NCI-H774 (cell line): ENCODE measurements at regions not wholly inside any gene's neighbourhood (a gene's known extent, or its start where the extent isn't known, plus 50 kb on each side); places are given as distances from the start of the nearest gene placed in this dataset.

Experiments used
- DNase-seq: peaks from one replicate; lab custom pipeline; 2025; lab: John Stamatoyannopoulos, UW

- DNase-seq: no peak
Measured at GRCh38 chr9:88326936-88327335, 61.3 kb upstream of the SPIN1 start.

- DNase-seq: no peak
Measured at GRCh38 chr9:88326015-88326414, 62.2 kb upstream of the SPIN1 start.

- no peak for DNase-seq
Measured at GRCh38 chr9:88322906-88323566, 65.2 kb upstream of the SPIN1 start.

- DNase-seq: no peak
Measured at GRCh38 chr9:88321764-88322163, 66.5 kb upstream of the SPIN1 start.

GRCh38 chr9:88320748-88321415 lies 67.4 kb upstream of the SPIN1 start:
- DNase-seq: no peak

GRCh38 chr9:88319936-88320747 lies 68.1 kb upstream of the SPIN1 start:
- DNase-seq: no peak

- DNase-seq: no peak
Measured at GRCh38 chr9:88313364-88314220, 74.7 kb upstream of the SPIN1 start.

- no peak for DNase-seq
Measured at GRCh38 chr9:88312517-88313103, 75.6 kb upstream of the SPIN1 start.

GRCh38 chr9:88312045-88312444 lies 76.2 kb upstream of the SPIN1 start:
- DNase-seq: no peak

- DNase-seq: peak; percentile 6
Measured at GRCh38 chr9:88310310-88310980, 77.8 kb upstream of the SPIN1 start.

GRCh38 chr9:88308831-88309560 lies 79.2 kb upstream of the SPIN1 start:
- no peak for DNase-seq

- DNase-seq: no peak
Measured at GRCh38 chr9:88307136-88307535, 81.1 kb upstream of the SPIN1 start.

GRCh38 chr9:88303721-88304451 lies 84.4 kb upstream of the SPIN1 start:
- no peak for DNase-seq

- no peak for DNase-seq
Measured at GRCh38 chr9:88302579-88303324, 85.5 kb upstream of the SPIN1 start.

GRCh38 chr9:88300556-88300955 lies 87.7 kb upstream of the SPIN1 start:
- no peak for DNase-seq

- no peak for DNase-seq
Measured at GRCh38 chr9:88291856-88292255, 96.4 kb upstream of the SPIN1 start.

GRCh38 chr9:88291056-88291455 lies 97.2 kb upstream of the SPIN1 start:
- no peak for DNase-seq

GRCh38 chr9:88289532-88289931 lies 98.7 kb upstream of the SPIN1 start:
- no peak for DNase-seq

GRCh38 chr9:88287972-88288371 lies 100.3 kb upstream of the SPIN1 start:
- DNase-seq: no peak
